ENCODE measurements at regions not wholly inside any gene's neighbourhood (a gene's known extent, or its start where the extent isn't known, plus 50 kb on each side); places are given as distances from the start of the nearest gene placed in this dataset.

GRCh38 chr4:38324861-38325628, 339.0 kb upstream of the KLF3 start:
- DNase-seq (ENCODE audit: extremely low read depth, low read depth), result no peak
- no peak for TF ChIP-seq CTCF (IDR thresholded peaks at IDR 0.05; ENCODE audit: low read depth, low read length, missing control alignments)
- H3K4me3 ChIP-seq (replicated peaks; ENCODE audit: low read depth, low read length), result no peak overlapping the region

DNA sequence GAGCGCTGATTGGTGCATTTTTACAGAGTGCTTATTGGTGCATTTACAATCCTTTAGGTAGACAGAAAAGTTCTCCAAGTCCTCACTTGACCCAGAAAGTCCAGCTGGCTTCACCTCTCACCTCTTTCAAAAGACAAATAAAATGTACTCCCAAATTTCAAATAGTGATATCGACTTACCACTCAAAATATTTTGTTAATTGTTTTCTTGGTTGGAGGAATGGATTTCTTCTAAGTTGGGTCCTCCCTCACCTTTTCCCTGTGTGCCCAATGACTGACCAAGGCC, 338.4 kb upstream of the KLF3 start:
- no peak for TF ChIP-seq CTCF (IDR thresholded peaks at IDR 0.05; ENCODE audit: low read depth, low read length, missing control alignments)
- no peak overlapping the region for H3K4me3 ChIP-seq (replicated peaks; ENCODE audit: low read depth, low read length)
- DNase-seq (ENCODE audit: extremely low read depth, low read depth), result no peak

GRCh38 chr4:38326499-38326898, 337.5 kb upstream of the KLF3 start:
- no peak overlapping the region for H3K4me3 ChIP-seq (replicated peaks; ENCODE audit: low read depth, low read length)
- no peak for TF ChIP-seq CTCF (IDR thresholded peaks at IDR 0.05; ENCODE audit: low read depth, low read length, missing control alignments)
- DNase-seq (ENCODE audit: extremely low read depth, low read depth), result no peak

- no peak for DNase-seq (ENCODE audit: extremely low read depth, low read depth)
- TF ChIP-seq CTCF (IDR thresholded peaks at IDR 0.05; ENCODE audit: low read depth, low read length, missing control alignments), result no peak
- H3K4me3 ChIP-seq (replicated peaks; ENCODE audit: low read depth, low read length), result no peak overlapping the region
Measured at GRCh38 chr4:38327174-38327573, 336.8 kb upstream of the KLF3 start.

DNA sequence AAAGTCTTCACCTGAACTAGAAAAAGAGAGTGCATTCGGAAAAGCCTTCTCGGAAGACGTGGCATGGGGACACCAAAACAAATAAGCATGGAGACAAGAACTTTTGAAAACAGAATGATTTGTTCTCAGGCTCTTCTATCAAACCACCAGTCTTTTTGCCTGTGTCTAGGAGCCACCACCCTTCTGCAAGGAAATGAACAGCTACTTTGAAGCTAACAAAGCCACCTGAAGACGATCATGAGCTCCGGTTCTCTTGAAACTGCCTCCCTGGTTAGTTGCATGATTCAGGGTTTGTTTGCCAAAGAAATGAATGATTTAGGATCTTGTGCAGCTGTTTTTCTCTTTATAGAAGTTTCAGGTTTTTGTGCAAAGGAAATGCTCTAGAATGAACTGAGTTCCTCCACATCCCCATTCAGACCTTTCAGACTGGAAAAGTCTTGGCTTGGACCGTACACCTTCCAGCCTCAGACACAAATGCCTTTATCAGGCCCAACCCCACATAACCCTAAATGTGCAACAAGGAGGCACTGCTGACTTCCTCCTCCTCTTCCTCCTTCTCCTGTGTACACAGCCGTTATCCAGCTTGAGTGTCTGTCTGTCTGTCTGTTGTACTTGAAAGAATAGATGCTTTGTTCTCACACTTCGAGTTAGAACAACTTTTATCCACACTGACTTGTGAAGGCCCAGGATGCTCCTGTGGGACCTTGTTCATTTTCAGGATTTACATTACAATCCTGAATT, 334.8 kb upstream of the KLF3 start:
- no peak for DNase-seq (ENCODE audit: extremely low read depth, low read depth)
- H3K4me3 ChIP-seq (replicated peaks; ENCODE audit: low read depth, low read length), result no peak overlapping the region
- no peak for TF ChIP-seq CTCF (IDR thresholded peaks at IDR 0.05; ENCODE audit: low read depth, low read length, missing control alignments)

- H3K4me3 ChIP-seq (replicated peaks; ENCODE audit: low read depth, low read length), result no peak overlapping the region
- no peak for DNase-seq (ENCODE audit: extremely low read depth, low read depth)
- no peak for TF ChIP-seq CTCF (IDR thresholded peaks at IDR 0.05; ENCODE audit: low read depth, low read length, missing control alignments)
Measured at GRCh38 chr4:38330321-38330720, 333.7 kb upstream of the KLF3 start.

Measured in HFF-Myc (cell line).